HG02610 (cell line): ENCODE measurements at regions not wholly inside any gene's neighbourhood (a gene's known extent, or its start where the extent isn't known, plus 50 kb on each side); places are given as distances from the start of the nearest gene placed in this dataset.
"Not testable (repeated sequence)": the region's sequence is repeated elsewhere in the genome, so short reads cannot be mapped to it uniquely, and the experiment has no call there.

Experiments used
- ATAC-seq: cut with Tn5 transposase; IDR thresholded peaks from one replicate; pipeline ENCODE4 v1.9.1; 2021; ENCODE audit warnings: mild to moderate bottlenecking, moderate library complexity; ENCODE audit not compliant: unreplicated experiment

DNA sequence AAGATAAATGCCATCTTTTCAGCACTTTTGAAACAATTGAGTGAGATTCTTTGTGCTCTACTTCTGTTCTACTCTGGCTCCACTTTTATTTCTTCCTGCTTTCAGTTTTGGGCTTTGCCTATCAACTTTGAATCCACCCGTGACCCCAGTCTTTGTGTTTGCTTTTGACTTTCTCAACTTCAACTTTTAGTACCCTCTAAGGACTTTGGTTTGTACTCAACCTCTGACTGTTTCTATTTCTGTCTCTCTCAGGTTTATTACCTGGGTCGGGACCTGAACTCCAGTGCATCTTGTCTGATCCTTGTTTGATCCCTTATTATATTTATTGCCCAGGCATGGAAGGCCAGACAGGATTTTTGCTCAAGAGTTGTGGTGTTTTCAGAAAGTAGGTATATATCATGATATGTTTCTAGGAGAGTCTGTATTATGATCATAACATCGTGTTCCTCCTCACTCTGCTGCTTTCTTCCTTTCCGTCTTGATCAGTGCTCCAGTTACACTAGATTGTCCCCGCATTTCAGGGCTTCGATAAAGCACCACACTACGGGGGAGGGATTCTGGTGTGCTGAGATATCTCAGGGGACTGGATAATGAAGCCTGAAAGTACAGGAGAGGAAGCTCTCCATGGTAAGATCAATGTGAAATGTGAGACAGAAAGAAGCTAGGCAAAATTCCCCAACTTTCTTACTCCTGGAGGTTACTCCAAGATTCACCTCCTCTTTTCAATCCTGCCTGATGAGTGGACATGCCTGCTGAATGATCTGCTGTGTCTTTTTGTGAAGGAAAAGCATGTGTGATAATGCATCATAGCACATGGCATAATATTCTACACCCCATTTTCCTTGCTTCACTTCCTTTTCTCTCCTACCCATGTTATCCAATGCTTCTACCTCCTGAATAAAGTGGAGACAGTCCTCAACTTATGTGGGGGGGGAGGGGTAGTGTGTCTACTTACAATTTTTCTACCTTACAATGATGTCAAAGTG is 155.5 kb upstream of the GRIN3A start:
- ATAC-seq = no peak

DNA sequence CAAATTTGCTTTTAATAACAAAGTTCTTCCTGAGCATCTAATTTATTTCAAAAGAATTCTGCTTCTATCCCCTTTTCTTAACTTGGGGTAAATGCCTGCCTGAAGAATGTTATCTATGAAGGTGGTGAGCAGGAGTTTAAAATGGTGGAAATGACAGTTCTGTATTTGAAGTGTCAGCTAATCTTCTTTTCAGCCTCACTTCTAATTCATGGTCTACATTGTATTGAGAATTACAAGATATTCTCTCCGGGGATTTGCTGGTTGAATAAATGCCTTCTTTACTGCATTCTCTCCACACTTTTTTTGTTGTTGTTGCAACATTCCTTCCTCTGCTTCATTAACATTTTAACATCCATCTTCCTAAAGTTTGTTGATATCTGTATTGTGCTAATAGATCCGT is 143.1 kb upstream of the GRIN3A start:
- ATAC-seq = no peak

DNA sequence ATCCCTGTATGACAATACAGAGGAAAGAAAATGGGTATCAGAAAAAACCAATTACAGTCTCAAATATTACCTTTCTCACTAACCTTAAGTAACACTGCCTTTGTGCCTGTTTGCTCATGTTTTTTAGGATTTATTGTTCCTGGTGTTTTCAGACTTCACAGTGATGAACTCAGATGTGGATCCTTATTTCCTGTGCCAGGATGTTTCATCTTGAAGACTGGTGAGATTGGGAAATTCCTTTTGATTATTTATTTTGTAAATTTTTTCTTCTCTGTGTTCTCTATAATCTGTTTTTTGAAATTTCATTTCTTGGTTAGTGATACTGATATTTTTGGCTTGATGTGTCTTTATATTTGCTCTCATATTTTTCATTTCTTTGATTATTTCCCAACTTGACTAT is 142.4 kb upstream of the GRIN3A start:
- ATAC-seq = no peak

DNA sequence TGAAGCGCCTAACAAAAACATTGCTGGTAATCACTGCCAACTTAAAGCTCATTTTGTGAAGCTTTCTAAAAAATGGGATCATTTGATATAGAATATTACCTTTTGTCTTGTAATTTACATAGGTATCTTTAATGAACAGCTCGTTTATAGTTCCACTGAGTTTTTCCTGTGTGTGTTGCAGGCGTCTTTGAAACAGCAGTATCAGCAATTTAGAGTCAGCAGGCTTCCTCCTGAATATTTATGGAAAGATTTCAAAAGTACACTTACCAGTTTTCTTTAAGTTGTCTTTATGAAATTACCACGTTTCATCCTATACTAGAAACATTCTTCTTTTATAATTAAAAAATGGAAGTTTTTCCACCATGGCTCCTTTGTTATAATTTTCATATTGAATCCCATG is 140.3 kb upstream of the GRIN3A start:
- no peak for ATAC-seq

DNA sequence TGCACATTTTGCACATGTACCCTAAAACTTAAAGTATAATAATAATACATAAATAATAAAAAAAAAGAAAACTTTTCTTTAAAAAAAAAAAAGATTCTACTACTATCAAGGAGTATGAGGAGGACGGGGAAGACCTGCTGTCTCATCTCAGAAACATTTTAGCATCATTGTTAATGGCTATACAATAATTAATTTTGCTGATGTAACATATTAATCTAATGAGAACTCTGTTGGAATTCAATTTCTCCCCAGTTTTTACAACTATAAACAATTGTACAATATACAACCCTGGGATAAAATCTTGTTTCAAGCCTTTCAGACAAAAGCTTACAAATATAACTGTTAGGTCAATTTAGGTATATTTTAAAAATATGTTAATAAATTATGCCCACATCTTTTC is 139.0 kb upstream of the GRIN3A start:
- ATAC-seq = no peak

DNA sequence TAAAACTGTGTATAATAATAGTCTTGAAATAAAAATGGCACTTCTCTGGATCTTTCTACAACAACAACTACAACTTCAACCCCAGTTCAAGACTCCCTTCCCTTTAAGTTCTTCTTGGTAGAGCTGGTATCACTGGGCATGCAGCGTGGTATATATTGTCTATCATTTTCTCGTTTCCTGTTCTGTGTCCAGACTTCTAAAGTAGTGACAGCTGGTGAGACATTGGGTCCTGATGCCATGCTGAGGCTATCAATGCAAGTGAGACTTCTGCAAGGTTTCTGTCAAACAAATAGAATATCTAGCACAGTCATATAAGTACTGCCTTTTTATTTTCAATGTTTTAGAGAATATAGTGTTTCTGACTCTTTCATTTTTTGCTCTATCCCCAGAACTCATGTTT is 123.0 kb upstream of the GRIN3A start:
- ATAC-seq = no peak

DNA sequence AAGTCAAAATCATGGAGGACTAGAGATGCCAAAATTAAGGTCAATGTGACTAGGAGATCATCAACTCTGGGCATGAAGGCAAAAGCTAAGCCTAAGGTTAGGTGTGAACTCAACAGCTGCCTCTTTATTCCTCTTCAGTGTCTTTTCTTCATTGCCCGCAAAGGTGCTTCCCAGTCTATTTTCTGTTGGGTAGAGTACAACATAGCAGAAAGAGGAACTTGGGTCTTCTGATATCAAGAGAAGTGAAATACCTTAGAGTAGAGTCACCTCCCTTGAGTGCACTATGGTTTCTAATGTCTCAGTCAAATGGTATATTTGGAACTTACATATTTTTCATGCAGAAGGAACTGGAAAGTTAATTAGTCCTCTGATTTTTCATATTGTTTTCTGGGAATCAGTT is 122.5 kb upstream of the GRIN3A start:
- ATAC-seq = no peak

DNA sequence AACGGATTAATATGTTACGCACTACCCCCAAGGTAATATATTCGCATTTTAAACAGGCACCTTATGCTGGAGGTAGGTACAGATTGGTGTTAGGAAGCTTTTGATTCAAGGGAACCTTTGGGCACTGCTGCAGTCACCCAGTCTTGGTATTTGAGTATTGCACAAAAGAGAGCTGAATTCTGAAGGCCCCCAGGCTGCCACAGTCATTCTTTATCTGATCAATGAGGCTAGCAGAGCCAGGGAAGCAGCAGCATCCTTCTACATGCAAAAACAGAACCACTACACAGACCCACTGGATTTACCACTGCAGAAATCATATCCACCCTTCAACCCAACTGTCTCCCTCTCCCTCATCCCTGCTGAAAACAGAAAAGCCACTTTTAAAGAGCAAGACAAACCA is 121.2 kb upstream of the GRIN3A start:
- ATAC-seq = no peak

DNA sequence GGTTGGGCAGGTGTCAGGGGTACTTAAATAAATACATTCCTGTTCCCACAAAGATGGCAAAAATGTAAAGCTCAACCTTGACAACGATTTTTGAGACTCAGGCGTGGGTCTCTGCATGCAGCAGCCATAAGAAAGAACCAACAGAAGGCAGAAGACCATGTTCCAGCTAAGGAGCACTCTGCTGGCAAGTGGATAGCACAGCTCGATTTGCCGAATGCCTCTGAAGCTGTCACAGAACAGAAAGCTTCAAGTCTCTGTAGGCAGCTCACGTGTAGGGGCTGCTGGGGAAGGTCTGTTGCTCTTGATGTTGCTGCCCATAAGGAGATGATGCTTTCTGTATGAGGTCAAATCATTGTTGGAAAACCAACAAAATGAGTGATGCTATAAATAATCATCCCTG is 119.6 kb upstream of the GRIN3A start:
- ATAC-seq = no peak

DNA sequence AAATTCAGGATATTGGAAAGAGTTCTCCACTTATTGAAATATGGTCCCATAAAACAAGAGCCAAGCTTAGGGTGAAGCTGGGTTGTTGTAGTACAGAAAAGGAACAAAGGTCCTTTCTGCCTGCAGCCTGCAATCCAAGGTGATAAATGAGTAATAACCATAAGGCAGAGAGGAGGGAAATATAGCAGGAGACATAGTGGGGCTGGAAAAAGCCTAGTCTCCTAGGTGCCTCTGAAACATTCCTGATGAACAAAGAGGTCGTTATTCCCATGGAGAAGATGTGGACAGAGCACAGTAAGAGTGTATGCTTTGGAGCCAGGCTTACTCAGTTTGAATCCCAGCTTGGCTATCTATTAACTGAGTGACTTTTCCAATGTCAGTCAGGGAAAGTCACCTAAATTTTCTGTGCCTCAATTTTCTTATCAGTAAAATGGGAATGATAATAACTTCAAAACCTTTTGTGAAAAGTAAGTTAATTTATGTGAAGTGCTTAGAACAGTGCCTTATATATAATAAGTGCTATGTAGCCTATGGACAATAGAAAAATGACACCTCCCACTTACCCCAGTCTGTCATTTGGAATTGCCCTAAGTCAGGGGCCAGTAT is 110.8 kb upstream of the GRIN3A start:
- no peak for ATAC-seq

DNA sequence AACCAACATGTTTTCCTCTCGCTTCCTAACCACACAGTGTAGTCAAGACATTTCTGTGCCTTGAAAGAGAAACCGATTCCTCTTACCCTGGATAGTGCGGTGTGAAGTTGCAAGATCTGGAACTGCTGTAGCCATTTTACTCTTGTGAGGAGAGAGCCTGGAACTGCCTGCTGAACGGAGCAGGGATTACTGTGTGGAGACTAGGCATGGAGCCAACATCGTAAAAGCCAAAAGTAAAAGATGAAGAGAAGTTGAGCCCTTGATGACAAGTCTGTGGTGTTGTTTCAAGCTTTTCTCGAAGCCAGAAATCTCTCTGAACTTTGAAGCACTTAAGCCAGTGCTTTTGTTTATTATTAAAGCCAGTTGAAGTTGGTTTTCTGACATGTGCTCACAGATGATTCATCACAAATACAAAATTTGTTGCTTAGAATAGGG is 110.1 kb upstream of the GRIN3A start:
- ATAC-seq = no peak

DNA sequence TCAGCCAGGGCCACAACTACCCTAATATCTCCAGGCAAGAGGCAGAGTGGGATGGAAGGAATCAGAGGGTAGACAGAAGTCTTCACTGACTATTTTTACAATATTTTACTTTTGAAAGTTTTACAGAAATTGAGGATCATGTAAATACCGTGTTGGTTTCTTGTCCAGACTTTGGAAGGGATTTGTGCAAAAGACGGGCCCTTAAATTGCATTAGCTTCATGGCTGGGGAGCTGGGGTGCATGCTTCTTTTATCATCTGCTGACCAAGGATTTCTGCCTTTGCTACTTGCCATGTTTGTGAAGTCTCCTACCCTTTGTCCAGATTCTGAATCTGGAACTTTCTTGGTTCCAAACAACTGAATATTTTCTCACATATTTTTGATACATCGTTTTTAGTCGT is 107.7 kb upstream of the GRIN3A start:
- no peak for ATAC-seq

DNA sequence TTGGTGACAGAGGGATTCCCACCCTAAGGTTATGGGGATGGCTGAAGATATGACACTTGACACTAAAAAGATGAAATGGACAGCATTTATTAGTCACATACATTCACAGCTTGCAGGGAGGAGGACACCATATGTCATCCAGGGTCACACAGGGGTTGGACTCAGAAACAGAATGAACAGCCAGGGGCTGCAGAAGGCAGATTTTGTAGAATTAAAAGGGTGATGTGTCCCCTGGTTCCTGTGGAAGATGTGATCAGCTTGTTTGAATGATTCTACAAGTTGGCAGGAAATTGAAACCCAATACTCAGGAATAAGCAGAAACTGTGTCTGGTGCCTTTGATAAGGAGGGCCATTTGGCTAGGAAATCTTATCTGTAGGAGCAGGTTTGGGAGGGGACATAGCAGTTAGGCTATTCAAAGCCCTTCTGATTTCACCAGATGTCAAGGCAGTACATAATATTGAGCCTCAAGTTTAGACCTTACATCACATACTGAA is 102.3 kb upstream of the GRIN3A start:
- no peak for ATAC-seq

DNA sequence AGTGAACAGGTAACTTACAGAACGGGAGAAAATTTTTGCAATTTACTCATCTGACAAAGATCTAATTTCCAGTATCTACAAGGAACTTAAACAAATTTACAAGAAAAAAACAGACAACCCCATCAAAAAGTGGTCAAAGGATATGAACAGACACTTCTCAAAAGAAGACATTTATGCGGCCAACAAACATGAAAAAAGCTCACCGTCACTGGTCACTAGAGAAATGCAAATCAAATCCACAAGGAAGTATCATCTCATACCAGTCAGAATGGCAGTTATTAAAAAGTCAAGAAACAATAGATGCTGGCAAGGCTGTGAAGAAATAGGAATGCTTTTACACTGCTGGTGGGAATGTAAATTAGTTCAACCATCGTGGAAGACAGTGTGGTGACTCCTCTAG is 100.5 kb upstream of the GRIN3A start:
- not testable (repeated sequence) for ATAC-seq

DNA sequence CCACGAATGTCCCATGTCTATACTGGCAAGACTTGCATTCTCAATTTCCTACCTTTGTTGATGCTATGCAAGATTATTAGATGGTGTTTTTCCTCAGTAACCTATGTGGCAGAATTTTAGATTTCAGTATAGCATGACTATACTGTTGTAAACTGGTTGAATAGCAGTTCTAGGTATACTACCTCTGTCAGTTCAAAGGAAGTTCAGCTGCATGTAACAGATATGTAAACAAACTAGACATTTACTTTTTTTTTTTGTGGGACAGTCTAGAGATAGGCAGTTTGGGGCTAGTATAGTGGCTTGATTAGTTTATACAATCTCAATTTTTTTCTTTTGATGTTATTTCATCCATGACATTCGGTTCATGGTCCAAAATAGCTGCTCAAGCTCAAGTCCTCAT is 97.6 kb upstream of the GRIN3A start:
- no peak for ATAC-seq

DNA sequence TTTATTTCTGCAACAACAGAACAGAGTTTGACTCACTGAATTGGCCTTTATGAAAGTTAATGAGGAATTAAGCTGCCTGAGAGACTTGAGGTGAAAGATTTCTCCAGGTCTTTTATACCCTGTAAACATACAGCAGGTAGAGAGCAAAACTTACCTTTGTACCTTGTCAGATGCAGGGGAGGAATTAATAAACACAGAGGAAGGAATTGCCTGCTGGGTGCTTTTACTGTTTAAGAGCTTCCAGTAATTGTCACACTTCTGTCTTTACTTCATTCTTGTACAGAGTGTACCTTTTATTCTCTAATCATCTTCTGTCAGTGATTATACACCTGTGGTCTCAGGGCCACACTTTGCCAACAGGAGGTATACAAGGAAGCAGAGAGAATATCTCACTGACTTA is 94.0 kb upstream of the GRIN3A start:
- no peak for ATAC-seq

DNA sequence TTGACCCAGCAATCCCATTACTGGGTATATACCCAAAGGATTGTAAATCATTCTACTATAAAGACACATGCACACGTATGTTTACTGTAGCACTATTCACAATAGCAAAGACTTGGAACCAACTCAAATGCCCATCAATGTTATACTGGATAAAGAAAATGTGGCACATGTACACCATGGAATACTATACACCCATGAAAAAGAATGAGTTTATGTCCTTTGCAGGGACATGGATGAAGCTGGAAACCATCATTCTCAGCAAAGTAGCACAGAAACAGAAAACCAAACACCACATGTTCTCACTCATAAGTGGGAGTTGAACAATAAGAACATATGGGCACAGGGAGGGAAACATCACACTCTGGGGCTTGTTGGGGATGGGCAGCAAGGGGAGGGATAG is 83.0 kb upstream of the GRIN3A start:
- not testable (repeated sequence) for ATAC-seq

DNA sequence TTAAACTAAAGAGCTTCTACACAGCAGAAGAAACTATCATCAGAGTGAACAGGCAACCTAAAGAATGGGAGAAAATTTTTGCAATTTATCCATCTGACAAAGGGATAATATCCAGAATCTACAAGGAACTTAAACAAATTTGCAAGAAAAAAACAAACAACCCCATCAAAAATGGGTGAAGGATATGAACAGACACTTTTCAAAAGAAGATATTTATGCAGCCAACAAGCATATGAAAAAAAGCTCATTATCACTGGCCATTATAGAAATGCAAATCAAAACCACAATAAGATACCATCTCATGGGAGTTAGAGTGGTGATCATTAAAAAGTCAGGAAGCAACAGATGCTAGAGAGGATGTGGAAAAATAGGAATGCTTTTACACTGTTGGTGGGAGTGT is 82.5 kb upstream of the GRIN3A start:
- not testable (repeated sequence) for ATAC-seq

DNA sequence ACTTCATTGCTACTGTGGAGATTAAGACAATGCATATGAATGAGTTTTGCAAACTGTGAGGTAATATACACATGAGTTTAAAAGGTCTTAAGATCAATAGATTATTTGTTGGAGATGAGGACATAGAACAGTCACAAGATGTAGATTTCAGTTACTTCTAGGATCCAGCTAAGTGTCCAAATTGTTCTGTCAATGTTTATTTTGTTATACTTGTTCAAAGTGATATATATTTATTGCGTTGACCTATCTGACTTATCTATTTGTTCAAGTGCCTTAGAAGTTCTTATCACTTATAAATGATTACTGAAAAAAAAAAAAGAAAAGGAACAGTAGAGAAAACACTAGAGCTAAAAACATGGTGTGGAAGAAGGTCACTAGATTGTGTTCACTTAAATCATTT is 75.6 kb upstream of the GRIN3A start:
- ATAC-seq = no peak

DNA sequence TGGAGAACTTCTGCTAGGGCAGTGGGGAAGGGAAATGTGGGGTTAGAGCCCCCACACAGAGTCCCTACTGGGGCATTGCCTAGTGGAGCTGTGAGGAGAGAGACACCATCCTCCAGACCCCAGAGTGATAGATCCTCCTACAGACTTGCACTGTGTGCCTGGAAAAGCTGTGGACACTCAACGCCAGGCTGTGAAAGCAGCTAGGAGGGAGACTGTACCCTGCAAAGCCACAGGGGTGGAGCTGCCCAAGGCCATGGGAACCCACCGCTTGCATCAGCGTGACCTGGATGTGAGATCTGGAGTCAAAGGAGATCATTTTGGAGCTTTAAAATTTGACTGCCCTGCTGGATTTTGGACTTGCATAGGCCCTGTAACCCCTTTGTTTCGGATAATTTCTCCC is 69.4 kb upstream of the GRIN3A start:
- not testable (repeated sequence) for ATAC-seq

DNA sequence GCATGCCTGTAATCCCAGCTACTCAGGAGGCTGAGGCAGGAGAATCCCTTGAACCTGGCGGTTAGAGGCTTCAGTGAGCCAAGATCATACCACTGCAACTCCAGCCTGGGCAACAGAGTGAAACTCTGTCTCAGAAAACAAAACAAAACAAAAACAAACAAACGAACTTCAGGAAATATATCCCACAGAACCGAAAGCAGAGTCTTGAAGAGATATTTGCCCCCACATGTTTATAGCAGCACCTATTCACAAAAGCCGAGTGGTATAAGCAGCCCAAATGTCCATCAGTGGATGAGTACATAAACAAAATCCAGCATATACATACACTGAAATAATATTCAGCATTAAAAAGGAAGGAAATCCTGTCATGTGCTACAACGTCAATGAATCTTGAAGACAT is 57.6 kb upstream of the GRIN3A start:
- ATAC-seq = no peak

DNA sequence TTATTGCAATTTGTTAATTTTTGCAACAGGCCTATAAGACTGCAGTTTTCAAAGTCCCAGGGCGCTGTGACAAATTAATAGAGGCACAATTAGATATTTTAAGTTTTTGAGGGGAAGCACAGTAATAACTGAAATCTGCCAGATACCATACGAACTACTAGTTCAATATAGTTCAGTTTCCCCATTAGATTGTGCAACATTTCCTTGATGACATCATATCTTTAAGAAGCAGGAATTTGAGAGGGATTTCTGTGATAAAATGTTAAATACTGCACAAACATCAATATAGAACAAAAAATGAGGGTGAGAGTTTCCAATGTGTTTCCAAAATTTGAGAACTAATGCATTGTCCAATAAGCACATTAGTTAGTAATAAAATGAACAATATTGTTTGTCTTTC is 56.7 kb upstream of the GRIN3A start:
- ATAC-seq = no peak
